Limb (tissue), 2 donors: ENCODE measurements at regions not wholly inside any gene's neighbourhood (a gene's known extent, or its start where the extent isn't known, plus 50 kb on each side); places are given as distances from the start of the nearest gene placed in this dataset.
"Not testable (repeated sequence)": the region's sequence is repeated elsewhere in the genome, so short reads cannot be mapped to it uniquely, and the experiment has no call there.

Experiments used
- DNase-seq, 2 donors: peaks; one replicate each; pipeline ENCODE4 v3.0.0-alpha.2; 2016; ENCODE audit errors: extremely low spot score in 2 of 2

DNA sequence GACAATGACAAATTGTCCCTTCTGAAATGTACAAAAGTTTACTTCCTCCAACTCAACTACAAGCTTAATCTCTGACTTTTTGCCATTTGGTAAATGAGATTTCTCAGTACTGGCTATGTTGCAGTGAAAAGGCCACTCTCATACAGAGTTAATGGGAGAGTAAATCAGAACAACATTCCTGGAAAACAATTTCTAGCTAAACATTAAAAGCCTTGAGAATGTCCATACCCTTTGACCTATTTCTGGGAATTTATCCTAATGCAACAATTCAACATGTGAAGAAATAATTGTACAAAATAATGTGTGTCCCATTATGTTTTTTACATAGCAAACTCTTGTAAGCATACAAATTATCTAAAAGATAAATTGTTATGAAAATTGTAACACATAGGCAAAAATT, 56.3 kb upstream of the SPEF2 start:
- DNase-seq, result no peak

DNA sequence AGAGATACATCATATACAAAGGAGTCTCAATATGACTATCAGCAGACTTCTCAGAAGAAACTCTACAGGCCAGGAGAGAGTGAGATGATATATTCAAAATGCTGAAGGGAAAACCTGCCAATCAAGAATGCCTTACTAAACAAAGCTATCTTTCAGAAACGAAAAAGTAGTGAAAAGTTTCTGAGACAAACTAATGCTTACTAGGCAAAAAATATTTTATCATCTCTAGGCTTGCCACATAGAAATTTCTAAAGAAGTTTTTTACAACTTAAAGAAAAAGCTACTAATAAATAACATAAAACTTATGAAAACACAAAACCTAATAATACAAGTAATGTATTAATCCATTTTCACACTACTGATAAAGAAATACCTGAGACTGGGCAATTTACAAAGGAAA, 59.9 kb upstream of the SPEF2 start:
- DNase-seq, result no peak

DNA sequence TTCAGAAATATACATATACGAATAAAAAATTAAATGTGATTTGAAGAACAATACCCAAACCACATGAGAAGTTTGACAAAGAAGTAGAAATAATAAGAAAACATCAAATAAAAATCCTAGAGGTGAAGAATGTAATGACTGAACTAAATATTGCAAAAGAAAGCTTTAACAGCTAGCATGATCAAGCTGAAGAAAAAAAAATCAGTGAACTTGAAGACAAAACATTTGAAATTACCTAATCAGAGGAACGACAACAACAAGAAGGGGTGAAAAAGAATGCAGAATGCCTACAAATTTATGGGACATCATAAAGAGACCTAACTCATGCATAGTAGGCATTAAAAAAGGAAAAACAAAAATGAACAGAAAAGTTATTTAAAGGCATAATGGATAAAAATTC, 60.5 kb upstream of the SPEF2 start:
- no peak for DNase-seq

DNA sequence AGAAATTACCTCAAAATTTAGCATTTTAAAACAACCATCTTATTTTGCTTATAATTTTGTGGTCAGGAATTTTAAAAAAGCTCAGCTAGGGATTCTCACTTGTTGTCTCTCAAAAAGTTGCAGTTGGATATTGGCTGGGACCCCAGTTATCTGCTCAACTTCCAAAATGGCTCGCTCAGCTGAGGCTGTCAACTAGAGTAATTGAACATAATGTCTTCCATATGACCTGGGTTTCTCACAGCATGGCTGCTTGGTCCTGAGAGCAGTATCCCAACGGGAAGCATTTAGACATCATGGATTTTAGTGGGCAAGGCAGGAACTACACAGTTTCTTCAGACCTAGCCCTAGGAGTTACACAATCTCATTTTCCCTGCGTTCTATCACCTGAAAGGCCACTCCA, 63.6 kb upstream of the SPEF2 start:
- no peak for DNase-seq

DNA sequence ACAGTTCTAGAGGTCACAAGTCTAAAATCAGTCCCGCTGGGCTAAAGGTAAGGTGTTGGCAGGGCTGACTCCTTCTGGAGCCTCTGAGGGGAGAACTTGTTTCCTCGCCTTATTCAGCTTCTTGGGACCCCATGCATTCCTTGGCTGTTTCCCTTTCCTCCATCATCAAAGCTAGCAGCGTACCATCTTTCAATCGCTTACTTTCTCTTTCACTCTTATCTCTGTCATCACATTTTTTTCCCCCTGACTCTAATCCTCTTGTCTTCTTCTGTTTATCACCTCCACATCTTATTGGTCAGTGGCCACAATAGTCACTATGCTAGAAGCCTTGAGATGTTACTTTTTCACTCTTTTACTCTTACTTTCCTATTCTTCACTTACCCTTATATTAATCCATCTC, 72.5 kb upstream of the SPEF2 start:
- DNase-seq, result no peak

DNA sequence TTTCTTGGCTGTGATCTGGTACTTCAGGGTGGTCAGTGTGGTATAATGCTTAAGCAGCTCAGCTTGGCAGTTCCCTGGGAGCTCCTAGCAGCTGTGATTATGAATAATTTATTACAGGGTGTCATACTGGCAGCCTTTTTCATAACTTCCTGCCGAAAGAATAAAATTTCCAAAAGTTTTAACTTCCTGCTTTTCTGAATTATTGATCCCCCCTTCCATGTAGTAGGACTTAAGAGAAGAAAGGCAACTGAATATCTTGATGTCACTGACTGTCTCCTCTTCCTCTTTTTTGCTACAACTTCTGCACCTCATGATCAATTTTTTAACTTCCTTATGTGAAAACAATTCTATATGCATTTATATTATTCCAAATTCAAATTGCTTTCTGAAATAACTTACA, 74.3 kb upstream of the SPEF2 start:
- DNase-seq, result no peak

DNA sequence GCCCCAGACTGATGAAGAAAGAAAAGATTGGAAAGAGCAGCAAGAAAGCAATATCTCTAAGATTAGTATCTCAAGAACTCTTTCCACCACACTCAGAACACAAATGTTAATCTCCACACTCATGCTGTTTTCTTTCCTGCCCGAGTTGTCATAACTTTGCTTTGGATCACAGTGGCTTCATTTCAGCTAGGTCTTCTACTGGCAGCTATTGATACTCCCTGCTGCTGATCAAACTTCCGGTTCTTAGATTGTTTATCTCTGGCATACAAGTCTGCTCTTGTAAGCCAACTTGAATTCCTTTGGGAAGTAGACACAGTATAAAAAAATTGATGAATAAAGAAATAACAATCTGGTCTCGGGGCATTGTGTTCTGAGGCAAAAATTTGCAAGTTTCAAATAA, 77.7 kb upstream of the SPEF2 start:
- DNase-seq, result no peak

DNA sequence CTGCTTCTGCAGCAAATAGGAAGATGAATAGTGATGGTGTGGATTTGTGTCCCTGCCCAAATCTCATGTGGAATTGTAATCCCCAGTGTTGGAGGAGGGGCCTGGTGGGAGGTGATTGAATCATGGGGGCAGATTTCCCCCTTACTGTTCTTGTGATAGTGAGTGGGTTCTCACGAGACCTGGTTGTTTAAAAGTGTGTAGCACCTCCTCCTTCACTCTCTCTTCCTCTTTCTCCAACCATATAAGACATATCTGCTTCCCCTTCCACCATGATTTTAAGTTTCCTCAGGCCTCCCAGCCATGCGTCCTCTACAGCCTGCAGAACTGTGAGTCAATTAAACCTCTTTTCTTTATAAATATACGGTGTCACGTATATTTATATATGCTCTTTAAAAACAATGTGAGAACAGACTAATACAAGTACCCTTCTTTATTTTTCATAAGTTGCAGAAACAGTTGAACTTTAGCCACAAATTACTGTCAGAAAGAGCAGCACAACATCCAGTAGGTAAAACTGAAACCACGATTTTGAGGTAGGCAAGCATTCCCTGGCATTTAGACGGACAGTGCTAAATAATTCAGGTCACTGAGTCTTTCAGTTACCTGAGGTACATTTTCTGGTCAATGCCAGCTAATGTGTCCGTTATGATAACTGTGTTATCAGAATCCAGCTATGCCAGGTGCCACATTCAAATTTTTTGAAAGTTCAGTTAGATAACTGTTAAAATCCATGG, 79.3 kb upstream of the SPEF2 start:
- DNase-seq, result no peak

DNA sequence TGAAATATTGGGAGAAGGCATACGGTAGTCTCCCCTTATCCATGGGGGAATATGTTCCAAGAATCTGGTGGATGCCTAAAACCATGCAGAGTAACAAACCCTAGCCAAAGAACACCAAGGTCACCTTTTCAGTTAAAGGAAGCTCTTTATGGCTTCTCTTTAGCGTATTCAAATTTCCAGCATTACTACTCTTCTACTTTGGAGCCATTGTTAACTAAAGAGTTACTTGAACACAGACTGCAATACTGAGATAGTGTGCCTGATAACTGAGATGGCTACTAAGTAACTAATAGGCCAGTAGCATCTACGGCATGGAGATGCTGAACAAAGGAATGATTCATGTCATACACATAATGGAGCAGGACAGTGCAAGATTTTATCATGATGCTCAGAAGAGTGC, 84.5 kb upstream of the SPEF2 start:
- no peak for DNase-seq

DNA sequence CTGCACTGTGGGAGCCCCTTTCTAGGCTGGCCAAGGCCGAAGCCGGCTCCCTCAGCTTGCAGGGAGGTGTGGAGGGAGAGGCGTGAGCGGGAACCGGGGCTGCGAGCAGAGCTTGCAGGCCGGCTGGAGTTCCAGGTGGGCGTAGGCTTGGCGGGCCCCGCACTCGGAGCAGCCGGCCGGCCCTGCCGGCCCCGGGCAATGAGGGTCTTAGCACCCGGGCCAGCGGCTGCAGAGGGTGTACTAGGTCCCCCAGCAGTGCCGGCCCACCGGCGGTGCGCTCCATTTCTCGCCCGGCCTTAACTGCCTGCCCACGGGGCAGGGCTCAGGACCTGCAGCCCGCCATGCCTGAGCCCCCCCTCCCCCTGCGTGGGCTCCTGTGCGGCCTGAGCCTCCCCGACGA, 86.1 kb upstream of the SPEF2 start:
- not testable (repeated sequence) for DNase-seq

DNA sequence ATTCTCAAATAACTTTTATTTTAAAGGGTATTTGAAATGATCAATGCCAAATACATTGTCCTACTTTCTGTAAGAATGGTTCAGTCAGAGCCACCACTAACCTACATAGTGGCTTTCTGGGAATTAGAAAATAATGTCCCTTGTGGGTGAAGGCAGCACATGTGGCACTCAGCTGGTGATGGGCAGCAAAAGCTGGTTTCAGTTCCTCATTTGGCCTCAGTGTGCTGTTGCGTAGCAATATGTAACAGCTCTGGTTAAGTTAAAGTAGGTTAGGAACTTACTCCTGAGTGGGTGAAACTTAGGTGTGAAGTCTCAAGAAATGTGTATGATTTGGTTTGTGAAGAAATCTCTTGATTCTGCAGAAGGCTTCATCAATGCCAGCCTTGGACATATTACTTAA, 99.6 kb upstream of the SPEF2 start:
- DNase-seq, result no peak

DNA sequence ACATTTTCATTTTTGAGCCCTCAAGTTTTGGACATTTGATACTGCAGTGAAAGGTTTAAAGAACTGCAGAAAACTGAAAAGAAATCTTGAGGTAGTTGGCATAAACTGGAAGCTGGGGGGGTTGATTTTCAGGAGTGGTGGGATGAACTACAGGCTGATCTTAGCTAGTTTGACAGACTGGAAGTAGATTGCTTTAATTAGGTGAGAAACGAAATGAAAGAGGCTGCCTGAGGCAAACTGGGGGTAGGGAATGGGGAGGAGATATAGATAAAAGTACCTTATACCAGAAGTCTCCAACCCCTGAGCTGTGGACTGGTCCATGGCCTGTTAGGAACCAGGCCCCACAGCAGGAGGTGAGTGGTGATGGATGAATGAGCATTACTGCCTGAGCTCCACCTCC, 101.4 kb upstream of the SPEF2 start:
- DNase-seq, result no peak

DNA sequence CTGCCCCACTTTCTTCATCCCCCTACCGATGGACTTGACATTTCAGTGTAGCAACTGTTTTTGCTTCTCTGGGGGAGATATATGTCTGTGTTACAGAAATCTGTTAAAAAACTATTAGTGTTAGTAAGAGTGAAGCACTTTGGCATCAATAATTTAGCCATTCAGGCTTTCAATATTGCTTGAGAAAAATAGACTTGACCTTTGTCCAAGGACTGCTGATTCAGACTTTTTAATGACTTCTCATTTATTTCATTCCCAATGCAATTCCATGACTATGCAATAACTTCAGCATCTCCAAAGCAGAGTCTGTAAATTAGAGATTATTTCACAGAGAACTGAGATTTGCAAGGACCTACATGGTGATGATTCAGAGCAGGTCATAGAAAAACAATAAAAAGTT, 104.1 kb upstream of the SPEF2 start:
- DNase-seq, result no peak

DNA sequence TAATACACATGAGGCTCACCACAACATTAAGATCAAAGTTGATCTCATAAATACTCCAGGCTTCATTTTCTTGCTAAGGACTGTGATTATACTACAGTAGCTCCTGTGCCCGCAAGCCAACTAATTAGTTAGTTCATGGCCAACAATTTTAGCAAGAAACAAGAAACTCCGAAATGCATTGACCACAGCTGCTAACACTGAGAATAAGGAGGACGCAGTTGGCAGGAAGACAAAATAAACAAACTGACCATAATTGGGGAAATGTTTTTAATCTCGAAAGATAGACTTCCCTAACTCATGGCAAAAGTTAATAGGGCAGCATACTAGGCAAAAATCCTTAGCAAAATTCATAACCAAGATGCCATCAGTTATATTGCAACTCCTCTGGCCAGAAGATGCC, 115.5 kb upstream of the SPEF2 start:
- DNase-seq, result no peak

DNA sequence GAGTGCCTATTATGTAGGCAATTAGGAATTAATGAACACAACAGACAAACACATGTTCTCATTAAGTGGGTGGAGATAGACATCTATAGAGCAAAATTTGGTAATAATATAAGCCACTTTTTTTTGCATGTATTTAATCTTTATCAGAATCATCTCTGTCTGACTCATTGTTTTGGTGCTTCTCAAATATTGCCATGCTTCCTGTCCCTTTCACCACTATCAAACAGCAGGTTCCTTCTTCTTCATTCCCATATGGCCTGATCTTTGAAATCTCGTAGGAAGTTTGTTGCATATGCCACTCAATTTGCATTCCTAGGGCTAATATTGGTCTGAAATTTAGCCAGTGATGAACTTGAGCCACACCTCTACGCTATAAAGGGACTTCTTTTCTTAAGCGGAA, 128.9 kb upstream of the SPEF2 start:
- no peak for DNase-seq

DNA sequence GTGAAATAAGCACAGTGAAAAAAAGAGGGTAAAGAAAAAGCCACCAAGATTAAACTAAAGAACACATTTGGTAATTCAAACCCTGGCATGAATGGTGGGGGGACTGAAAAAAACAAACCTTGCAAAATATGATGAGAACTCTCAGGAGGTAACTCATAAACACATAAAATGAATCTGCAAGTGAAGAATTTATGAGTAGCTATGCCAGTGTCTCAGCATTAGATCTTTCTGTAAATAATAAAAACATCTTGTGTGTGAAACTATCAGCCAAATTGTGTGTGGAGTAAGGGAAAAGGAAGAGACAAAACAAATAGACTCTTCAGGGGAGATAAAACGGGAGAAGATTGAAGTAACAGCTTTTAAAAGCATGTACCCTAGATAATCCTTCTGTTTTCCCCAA, 129.6 kb upstream of the SPEF2 start:
- DNase-seq, result no peak

DNA sequence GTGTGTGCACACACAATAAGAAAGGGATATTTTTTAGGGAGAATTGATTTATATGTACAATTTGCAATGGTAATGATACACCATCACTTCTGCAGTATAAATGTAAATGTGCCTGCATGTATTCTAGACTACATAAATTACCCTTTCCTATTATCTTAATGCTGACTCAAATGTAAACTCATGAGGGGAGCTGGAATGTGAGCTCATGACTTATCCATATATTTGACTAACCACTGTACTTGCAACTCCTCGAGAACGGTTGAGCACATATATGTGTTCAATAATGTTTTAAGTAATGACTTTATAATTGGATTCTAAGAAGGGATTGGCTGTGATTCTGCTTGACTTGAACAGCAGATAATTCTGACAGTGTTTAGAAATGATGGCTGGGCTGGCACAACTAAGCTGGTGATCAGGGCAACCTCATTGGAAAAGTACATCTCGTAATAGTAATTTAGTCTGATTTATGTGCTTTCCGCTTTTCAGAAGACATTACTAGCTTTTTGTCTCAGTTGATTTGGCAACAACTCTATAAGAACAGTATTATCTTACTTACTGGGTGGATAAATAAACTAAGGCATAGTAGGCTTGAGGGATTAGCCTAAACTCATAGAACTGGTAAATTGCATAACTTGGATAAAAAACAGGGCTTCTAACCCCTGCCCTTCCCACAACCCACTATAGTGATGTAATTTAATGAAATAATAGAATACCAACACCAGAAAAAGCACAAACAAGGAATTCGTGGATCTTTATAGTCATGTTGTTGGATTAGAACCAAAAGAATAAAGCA, 130.2 kb upstream of the SPEF2 start:
- no peak for DNase-seq

DNA sequence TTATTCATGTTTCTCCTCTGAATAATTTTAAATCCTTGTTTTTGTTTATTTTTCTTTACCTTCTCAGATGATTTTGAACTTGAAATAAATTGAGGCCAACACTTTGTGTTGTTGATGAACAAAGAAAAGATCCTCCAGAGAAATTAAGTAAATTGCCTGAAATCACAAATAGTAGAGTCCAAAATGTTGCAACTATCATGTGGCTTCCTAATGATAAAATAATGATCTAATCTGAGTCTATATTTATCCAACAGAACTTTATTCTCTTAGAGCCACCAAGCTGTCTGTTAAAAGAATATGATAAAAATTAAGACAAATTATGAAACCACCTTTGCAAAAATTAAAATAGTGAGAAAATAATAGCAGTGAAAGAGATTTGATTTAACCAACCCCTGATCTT, 132.2 kb upstream of the SPEF2 start:
- DNase-seq, result no peak

DNA sequence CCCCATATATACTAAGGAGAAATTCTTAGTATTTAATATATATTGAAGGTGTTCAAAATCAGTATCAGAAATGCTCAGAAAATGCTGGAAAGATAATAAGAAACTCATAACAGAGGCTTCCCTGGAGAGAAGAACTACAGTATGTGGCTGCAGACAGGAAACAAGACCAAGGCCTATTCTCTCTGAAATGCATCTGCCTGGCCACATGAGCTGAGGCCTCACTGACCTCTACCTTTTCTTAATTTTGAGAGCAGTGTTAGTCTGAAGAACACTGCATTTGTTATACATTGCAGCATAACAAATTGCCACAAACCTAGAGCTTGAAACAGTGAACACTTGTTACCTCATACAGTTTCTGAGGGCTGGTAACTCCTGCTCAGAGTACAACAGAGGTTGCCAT, 133.4 kb upstream of the SPEF2 start:
- no peak for DNase-seq

DNA sequence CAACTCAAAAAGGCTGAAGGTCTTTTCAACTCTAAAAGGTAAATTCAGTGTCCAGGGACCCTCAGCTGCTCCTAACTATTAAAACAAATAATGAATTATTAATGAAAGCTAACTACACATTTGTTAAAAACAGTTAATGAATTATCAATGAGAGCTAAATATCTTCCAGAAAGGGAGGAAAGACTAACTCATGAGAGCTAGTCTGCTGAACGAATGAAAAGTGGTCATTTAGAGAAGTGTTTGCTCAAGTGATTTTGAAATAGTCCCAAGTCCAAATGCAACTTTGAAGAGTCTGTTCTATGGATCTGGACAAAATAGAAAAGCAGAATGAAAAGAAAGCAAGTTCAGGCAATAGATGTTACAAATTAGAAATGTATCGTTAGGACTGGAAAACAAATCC, 133.9 kb upstream of the SPEF2 start:
- no peak for DNase-seq

DNA sequence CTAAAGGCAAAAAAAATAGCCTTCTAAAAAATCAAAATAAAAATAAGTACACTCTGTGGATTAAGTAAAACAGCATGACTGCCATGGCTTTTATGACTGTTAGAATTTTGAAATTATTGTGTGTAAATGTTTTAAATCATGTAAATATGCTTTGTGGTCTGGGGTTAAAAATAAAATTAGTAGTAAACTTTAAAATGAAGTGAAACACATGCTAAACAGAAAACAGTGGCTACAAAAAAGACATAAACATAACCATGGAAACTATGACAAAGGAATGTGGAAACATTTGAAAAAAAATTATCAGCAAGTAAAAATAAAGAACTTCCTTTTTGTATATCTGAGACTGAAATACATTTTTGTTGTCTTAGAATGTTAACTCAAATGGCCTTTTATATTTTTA, 134.5 kb upstream of the SPEF2 start:
- DNase-seq, result no peak

DNA sequence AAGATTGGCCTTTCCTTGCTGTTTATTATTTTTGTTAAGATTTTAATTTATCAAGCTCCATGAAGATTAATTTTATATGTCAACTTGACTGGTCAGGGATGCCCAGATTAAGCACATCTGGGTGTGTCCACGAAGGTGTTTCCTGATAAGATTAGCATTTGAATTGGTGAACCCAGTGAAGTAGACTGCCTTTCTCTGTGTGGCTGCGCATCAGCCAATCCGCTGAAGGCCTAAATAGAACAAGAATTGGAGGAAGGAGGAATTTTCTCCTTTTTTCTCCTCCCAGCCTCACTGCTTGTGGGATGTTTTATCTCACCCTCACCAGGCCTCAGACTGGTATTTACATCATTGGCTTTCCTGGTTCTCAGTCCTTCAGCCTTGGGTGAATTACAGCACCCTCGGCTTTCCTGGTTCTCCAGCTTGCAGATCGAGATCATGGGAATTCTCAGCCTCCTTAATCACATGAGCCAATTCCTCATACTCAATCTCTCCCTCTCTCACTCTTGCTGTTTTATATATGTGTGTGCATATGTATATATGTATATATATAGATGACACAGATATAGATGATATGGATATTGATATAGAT, 135.4 kb upstream of the SPEF2 start:
- DNase-seq, result no peak
